Fibroblast of lung (primary cell): ENCODE measurements at regions not wholly inside any gene's neighbourhood (a gene's known extent, or its start where the extent isn't known, plus 50 kb on each side); places are given as distances from the start of the nearest gene placed in this dataset.

ENCODE experiments used
- DNase-seq, 2 donors: peaks; one replicate each; pipeline versions ENCODE4 v3.0.0 to v3.0.0-alpha.2; 2010; ENCODE audit warnings: low read depth in 2 of 2
- H2AFZ ChIP-seq: 2 replicates; pipeline ENCODE4 v1.5.1; 2012; ENCODE audit warnings: low read length, control low read depth, inconsistent platforms
- H3K27ac ChIP-seq: 2 replicates; pipeline ENCODE4 v1.5.1; 2011; ENCODE audit warnings: low read length, control low read depth; ENCODE audit not compliant: insufficient read depth
- H3K27me3 ChIP-seq: 2 replicates; pipeline ENCODE4 v1.5.1; 2011; ENCODE audit warnings: mild to moderate bottlenecking, low read length; ENCODE audit not compliant: control insufficient read depth, insufficient read depth
- H3K36me3 ChIP-seq: 2 replicates; pipeline ENCODE4 v1.5.1; 2011; ENCODE audit warnings: low read length; ENCODE audit not compliant: control insufficient read depth, insufficient read depth
- H3K4me1 ChIP-seq: 2 replicates; pipeline ENCODE4 v1.5.1; 2011; ENCODE audit warnings: low read length; ENCODE audit not compliant: control insufficient read depth, insufficient read depth; ENCODE audit errors: extremely low read depth
- H3K4me2 ChIP-seq: 2 replicates; pipeline ENCODE4 v1.5.1; 2011; ENCODE audit warnings: low read length, control low read depth; ENCODE audit not compliant: insufficient read depth; ENCODE audit errors: extremely low read depth
- H3K4me3 ChIP-seq, 4 experiments: fragments of 200-600 bp in 1 of 4; sonication (generic) in 1 of 4; replicated peaks in 1 of 4; 2 replicates each; pipeline ENCODE4 v1.5.1; 2011 to 2016; ENCODE audit warnings: low read length in 4 of 4, low read depth in 3 of 4, mild to moderate bottlenecking in 3 of 4, control low read depth in 2 of 4, inconsistent platforms in 1 of 4, mixed read lengths in 1 of 4; ENCODE audit not compliant: insufficient read depth in 1 of 4; ENCODE audit errors: control extremely low read depth in 1 of 4
- H3K79me2 ChIP-seq: 2 replicates; pipeline ENCODE4 v1.5.1; 2012; ENCODE audit warnings: mild to moderate bottlenecking, low read length, inconsistent platforms; ENCODE audit not compliant: control insufficient read depth, insufficient read depth
- H3K9ac ChIP-seq: 2 replicates; pipeline ENCODE4 v1.5.1; 2011; ENCODE audit warnings: mild to moderate bottlenecking, low read length, control low read depth; ENCODE audit not compliant: insufficient read depth
- H3K9me3 ChIP-seq: 2 replicates; pipeline ENCODE4 v1.5.1; 2012; ENCODE audit warnings: low read depth, low read length; ENCODE audit not compliant: control insufficient read depth, insufficient read depth
- H4K20me1 ChIP-seq: 2 replicates; pipeline ENCODE4 v1.5.1; 2011; ENCODE audit warnings: low read length; ENCODE audit not compliant: control insufficient read depth, insufficient read depth; ENCODE audit errors: extremely low read depth
- CTCF ChIP-seq, 2 donors: IDR thresholded peaks in 1 of 2; conservative IDR thresholded peaks in 1 of 2; 1 replicate in 1 of 2; 2 replicates in 1 of 2; pipeline ENCODE4 v1.5.1; 2011 to 2012; ENCODE audit warnings: low read length in 2 of 2, control low read depth in 1 of 2, inconsistent platforms in 1 of 2, low read depth in 1 of 2, mild to moderate bottlenecking in 1 of 2
- EZH2 ChIP-seq: IDR thresholded peaks from 2 replicates; pipeline ENCODE4 v1.5.1; 2012; ENCODE audit warnings: low read length, control low read depth, mild to moderate bottlenecking; ENCODE audit errors: missing control alignments

GRCh38 chr18:59777636-59778035, 80.4 kb upstream of the CCBE1 start:
- Histone ChIP-seq H3K4me1 (peaks cover 13% of the 10 kb centered on the region), H3K9me3 (no peaks in the 10 kb centered on the region), H3K27ac (no peak overlapping the region), H3K79me2 (no peaks in the 10 kb centered on the region), H3K27me3 (no peaks in the 10 kb centered on the region), H2AFZ (no peak overlapping the region), H3K4me3 (no peak overlapping the region), H3K36me3 (no peaks in the 10 kb centered on the region), H3K9ac (no peak overlapping the region), H3K4me2 (no peak overlapping the region), H4K20me1 (no peaks in the 10 kb centered on the region)
- TF ChIP-seq CTCF (conservative IDR thresholded peaks at IDR 0.05 in 1 of 2, IDR thresholded peaks at IDR 0.05 in 1 of 2; ENCODE audit: low read depth in 1 of 2, low read length in 2 of 2) (no peak), EZH2 (no peak)
- DNase-seq, result no peak

GRCh38 chr18:59769129-59769865, 72.1 kb upstream of the CCBE1 start:
- Histone ChIP-seq H3K9ac (no peak overlapping the region), H3K27me3 (no peaks in the 10 kb centered on the region), H3K27ac (peak overlapping the region; percentile 47), H3K36me3 (no peaks in the 10 kb centered on the region), H3K4me3 (peak overlapping the region in 1 of 4 experiments; percentile 5), H3K79me2 (no peaks in the 10 kb centered on the region), H4K20me1 (no peaks in the 10 kb centered on the region), H3K4me2 (peak overlapping the region; percentile 82), H3K4me1 (peaks cover 16% of the 10 kb centered on the region), H2AFZ (no peak overlapping the region), H3K9me3 (no peaks in the 10 kb centered on the region)
- TF ChIP-seq CTCF (conservative IDR thresholded peaks at IDR 0.05 in 1 of 2, IDR thresholded peaks at IDR 0.05 in 1 of 2; ENCODE audit: low read depth in 1 of 2, low read length in 2 of 2) (no peak), EZH2 (no peak)
- peak; percentile 46 to 78 for DNase-seq

GRCh38 chr18:59768409-59768808, 71.2 kb upstream of the CCBE1 start:
- Histone ChIP-seq H3K9me3 (no peaks in the 10 kb centered on the region), H4K20me1 (no peaks in the 10 kb centered on the region), H3K79me2 (no peaks in the 10 kb centered on the region), H3K4me2 (no peak overlapping the region), H3K36me3 (no peaks in the 10 kb centered on the region), H3K27me3 (no peaks in the 10 kb centered on the region), H3K9ac (no peak overlapping the region), H3K4me3 (no peak overlapping the region), H2AFZ (no peak overlapping the region), H3K4me1 (peaks cover 19% of the 10 kb centered on the region), H3K27ac (peak overlapping the region; percentile 13)
- no peak for TF ChIP-seq EZH2
- TF ChIP-seq CTCF (conservative IDR thresholded peaks at IDR 0.05 in 1 of 2, IDR thresholded peaks at IDR 0.05 in 1 of 2; ENCODE audit: low read depth in 1 of 2, low read length in 2 of 2), result no peak
- no peak for DNase-seq
